Ishikawa (cell line): ENCODE measurements at regions not wholly inside any gene's neighbourhood (a gene's known extent, or its start where the extent isn't known, plus 50 kb on each side); places are given as distances from the start of the nearest gene placed in this dataset.

Source experiments
- CEBPB ChIP-seq: IDR thresholded peaks from 2 replicates; pipeline ENCODE4 v1.6.1; 2012
- CREB1 ChIP-seq: IDR thresholded peaks from 2 replicates; pipeline ENCODE4 v1.6.1; 2012; ENCODE audit warnings: low read depth
- EGR1 ChIP-seq: IDR thresholded peaks from 2 replicates; pipeline ENCODE4 v1.6.1; 2012
- EP300 ChIP-seq: IDR thresholded peaks from 2 replicates; pipeline ENCODE4 v1.6.1; 2012; ENCODE audit warnings: borderline replicate concordance
- FOXM1 ChIP-seq: IDR thresholded peaks from 2 replicates; pipeline ENCODE4 v1.6.1; 2012; ENCODE audit warnings: low read depth, borderline replicate concordance
- MAX ChIP-seq: IDR thresholded peaks from 2 replicates; pipeline ENCODE4 v1.6.1; 2012
- NFIC ChIP-seq: IDR thresholded peaks from 2 replicates; pipeline ENCODE4 v1.6.1; 2012
- RAD21 ChIP-seq: IDR thresholded peaks from 2 replicates; pipeline ENCODE4 v1.6.1; 2012; ENCODE audit warnings: low read depth
- REST ChIP-seq: IDR thresholded peaks from 2 replicates; pipeline ENCODE4 v1.6.1; 2012; ENCODE audit warnings: low read depth, mild to moderate bottlenecking
- TAF1 ChIP-seq: IDR thresholded peaks from 2 replicates; pipeline ENCODE4 v1.6.1; 2012; ENCODE audit warnings: low read depth, mild to moderate bottlenecking
- TCF12 ChIP-seq: IDR thresholded peaks from 2 replicates; pipeline ENCODE4 v1.6.1; 2012; ENCODE audit warnings: low read depth
- TEAD4 ChIP-seq: IDR thresholded peaks from 2 replicates; pipeline ENCODE4 v1.6.1; 2012
- USF1 ChIP-seq: IDR thresholded peaks from 2 replicates; pipeline ENCODE4 v1.6.1; 2012
- YY1 ChIP-seq: IDR thresholded peaks from 2 replicates; pipeline ENCODE4 v1.6.1; 2012; ENCODE audit warnings: low read depth
- ZBTB7A ChIP-seq: IDR thresholded peaks from 2 replicates; pipeline ENCODE4 v1.6.1; 2012; ENCODE audit warnings: low read depth

- TF ChIP-seq TAF1 (no peak), CEBPB (no peak), TCF12 (no peak), YY1 (no peak), REST (no peak), EP300 (no peak), RAD21 (no peak), USF1 (no peak), MAX (no peak), EGR1 (no peak), TEAD4 (no peak), NFIC (no peak), FOXM1 (no peak), CREB1 (no peak), ZBTB7A (no peak)
These were observed 635.3 kb upstream of the MARCKS start for GRCh38 chr6:113221850-113222249.

- no peak for TF ChIP-seq RAD21
- no peak for TF ChIP-seq REST
- no peak for TF ChIP-seq CREB1
These were observed 611.0 kb upstream of the MARCKS start for GRCh38 chr6:113246186-113246585.

- TF ChIP-seq CREB1 = no peak
- TF ChIP-seq EP300 = no peak
- no peak for TF ChIP-seq FOXM1
- TF ChIP-seq MAX = no peak
- TF ChIP-seq TAF1 = no peak
- TF ChIP-seq EGR1 = no peak
- TF ChIP-seq USF1 = no peak
- no peak for TF ChIP-seq YY1
- no peak for TF ChIP-seq TEAD4
- TF ChIP-seq CEBPB = no peak
- TF ChIP-seq RAD21 = no peak
- no peak for TF ChIP-seq TCF12
These were observed 608.6 kb upstream of the MARCKS start for GRCh38 chr6:113248532-113248931.

- TF ChIP-seq EP300 (no peak), TAF1 (no peak), NFIC (no peak), FOXM1 (no peak), YY1 (no peak), CEBPB (no peak), USF1 (no peak), REST (no peak), TEAD4 (no peak), CREB1 (no peak), TCF12 (no peak), RAD21 (no peak), ZBTB7A (no peak), EGR1 (no peak), MAX (no peak)
These were observed 598.4 kb upstream of the MARCKS start for GRCh38 chr6:113258771-113259170.
